ENCODE measurements at regions not wholly inside any gene's neighbourhood (a gene's known extent, or its start where the extent isn't known, plus 50 kb on each side); places are given as distances from the start of the nearest gene placed in this dataset.

- no peak for DNase-seq (ENCODE audit: low spot score)
Observed at GRCh38 chr15:93709708-93710107, 521.7 kb upstream of the MCTP2 start.

- DNase-seq (ENCODE audit: low spot score), result no peak
Observed at GRCh38 chr15:93708724-93709445, 522.5 kb upstream of the MCTP2 start.

DNA sequence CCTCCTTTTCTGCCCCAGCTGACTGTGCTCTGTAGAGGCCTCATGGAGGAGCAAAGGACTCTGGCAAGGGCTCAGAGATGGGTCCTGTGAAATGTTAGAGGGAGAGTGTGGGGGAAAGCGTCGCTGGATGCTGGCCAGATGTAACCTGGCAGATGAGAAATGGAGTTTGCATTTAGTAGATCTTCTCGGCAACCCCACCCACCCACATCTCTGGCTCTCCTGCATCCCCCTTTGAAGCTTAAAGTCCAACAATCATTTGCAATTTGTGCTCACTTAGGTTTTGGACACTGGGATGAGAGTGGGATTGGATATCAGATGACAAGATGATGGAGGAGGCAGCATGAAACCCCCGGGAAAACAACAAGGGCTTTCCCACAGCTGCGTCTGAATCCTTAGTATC is 523.6 kb upstream of the MCTP2 start:
- DNase-seq (ENCODE audit: low spot score), result no peak

DNA sequence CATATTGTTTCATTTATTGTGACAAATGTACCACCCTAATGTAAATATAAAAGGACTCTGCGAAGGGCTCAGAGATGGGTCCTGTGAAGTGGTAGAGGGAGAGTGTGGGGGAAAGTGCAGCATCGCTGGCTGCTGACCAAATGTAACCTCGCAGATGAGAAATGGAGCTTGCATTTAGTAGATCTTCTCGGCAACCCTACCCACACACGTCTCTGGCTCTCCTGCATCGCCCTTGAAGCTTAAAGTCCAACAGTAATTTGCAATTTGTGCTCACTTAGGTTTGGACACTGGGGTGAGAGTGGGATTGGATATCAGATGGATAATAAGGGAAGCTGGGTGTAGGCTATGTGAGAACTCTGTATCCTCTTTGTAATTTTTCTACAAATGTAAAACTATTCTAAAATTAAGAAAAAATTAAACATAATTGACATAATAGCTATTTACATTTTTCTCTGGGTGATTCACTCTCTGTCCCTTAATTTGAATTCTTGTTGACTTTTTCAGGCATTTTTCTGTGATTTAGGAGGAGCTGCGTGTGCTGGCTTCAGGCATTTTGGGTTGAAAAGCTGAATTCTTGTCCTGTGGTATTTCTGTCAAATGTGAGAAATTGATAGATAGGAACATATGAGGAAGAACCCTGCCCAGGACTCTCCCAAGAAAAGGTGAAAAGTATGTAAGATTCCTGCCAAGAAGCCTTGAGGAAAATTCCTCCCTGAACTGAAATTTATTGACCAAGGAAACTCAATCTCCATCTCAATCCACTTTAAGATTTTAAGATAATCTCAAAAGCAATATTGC is 524.7 kb upstream of the MCTP2 start:
- no peak for DNase-seq (ENCODE audit: low spot score)

GRCh38 chr15:93705753-93706455 is 525.5 kb upstream of the MCTP2 start:
- no peak for DNase-seq (ENCODE audit: low spot score)

GRCh38 chr15:93703092-93703739 is 528.1 kb upstream of the MCTP2 start:
- DNase-seq (ENCODE audit: low spot score), result peak; percentile 8

GRCh38 chr15:93700051-93700450 is 531.3 kb upstream of the MCTP2 start:
- no peak for DNase-seq (ENCODE audit: low spot score)

DNA sequence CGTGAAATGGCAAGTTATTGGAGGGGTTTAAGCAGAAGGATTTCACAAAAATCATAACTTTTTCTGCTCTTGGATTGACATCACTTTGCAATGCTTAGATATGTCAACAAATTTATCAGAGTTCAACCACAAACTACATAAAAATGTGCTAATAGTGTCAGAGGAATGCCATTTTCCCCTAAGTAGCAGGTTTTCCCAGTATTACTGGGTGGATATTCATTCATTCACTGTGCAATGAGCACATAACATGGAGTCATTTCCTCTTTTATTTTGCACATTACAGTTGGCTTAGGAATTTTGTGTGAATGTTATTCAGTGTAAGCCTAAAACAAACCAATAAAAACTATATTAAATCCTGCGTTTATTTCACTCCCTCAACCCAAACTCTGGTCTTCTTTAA is 537.3 kb upstream of the MCTP2 start:
- DNase-seq (ENCODE audit: low spot score), result no peak

DNA sequence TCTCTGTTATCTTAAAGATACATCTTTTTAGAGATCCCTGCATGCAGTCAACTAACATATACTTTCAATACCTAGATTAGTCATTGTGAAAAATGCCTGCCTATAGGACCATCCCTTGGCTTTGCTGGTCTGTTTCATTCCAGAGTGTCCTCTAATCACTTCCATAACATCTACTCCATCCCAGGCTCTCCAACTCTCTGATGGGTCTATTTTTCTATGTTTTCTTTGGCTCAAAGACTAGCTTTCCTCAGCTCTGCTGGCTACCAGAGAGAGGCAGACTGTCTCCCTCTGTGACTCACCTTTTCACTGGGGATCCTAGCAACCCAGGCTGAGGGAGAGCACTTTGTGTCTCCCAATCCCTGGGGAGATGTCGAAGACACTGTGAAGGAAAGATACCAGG is 547.7 kb upstream of the MCTP2 start:
- no peak for DNase-seq (ENCODE audit: low spot score)

- DNase-seq (ENCODE audit: low spot score), result no peak
Observed at GRCh38 chr15:93671387-93671943, 559.9 kb upstream of the MCTP2 start.

GRCh38 chr15:93670931-93671330 is 560.4 kb upstream of the MCTP2 start:
- DNase-seq (ENCODE audit: low spot score), result no peak

GRCh38 chr15:93664213-93664956 is 567.0 kb upstream of the MCTP2 start:
- no peak for DNase-seq (ENCODE audit: low spot score)

DNA sequence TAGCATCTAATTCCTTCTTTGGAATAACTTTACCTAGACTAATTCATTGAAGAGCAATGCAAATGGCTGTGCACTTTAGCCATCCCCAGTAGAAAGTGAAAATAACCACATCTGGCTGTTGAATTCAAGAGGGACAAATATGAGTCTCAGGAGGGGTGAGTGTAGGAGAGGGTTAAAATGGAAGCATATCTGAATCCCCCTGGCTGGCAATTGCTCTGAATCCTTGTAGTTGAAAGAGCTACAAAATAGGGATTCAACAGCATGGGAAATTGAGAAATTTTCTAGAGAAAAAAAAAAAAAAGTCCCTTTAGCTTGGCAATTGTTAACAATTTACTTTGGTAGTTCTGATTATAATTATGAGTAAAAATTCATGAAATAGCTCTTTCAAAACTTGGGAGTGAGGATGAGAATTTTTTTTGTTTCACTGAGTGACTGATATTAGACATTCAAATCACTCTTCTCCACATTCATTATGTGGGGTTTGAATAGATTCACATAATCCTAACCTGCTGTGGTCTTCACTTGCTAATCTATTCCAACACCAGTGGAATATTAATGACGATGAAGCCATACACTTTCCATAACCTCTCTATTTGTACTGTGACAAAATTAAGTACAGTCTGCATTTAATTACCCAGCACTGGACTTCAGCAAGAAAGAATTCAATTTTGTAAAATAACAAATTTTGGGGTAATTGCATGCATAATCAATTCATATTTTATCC is 569.0 kb upstream of the MCTP2 start:
- no peak for DNase-seq (ENCODE audit: low spot score)

- DNase-seq (ENCODE audit: low spot score), result no peak
Observed at GRCh38 chr15:93658026-93658816, 569.2 kb upstream of the RGMA start.

- no peak for DNase-seq (ENCODE audit: low spot score)
Observed at GRCh38 chr15:93656041-93656440, 567.0 kb upstream of the RGMA start.

DNA sequence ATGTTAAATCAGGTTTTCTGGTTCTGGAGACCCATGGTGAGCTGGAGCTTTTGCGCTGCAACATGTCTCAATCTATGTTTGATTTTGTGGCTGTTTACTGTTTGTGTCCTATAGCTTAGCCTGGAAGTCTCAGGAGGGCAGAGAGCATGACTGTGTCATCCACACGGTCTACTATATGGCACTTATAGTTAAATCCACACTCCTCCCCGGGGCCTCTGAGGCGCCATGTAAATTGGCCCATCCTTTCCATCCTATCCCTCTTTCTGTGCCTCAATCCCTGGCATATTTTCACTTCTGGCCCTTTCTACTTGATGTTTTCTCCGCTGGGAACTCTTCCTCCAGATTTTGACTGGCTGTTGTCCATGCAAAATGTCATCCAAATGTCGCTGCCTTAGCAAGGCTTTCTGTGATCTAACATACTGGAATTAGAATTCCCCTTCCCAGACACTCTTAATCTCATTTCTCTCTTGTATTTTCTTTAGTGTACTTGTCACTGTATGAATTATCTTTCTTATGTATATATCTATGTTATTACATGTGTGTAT is 560.8 kb upstream of the RGMA start:
- no peak for DNase-seq (ENCODE audit: low spot score)

- no peak for DNase-seq (ENCODE audit: low spot score)
Observed at GRCh38 chr15:93646193-93646592, 557.2 kb upstream of the RGMA start.

DNA sequence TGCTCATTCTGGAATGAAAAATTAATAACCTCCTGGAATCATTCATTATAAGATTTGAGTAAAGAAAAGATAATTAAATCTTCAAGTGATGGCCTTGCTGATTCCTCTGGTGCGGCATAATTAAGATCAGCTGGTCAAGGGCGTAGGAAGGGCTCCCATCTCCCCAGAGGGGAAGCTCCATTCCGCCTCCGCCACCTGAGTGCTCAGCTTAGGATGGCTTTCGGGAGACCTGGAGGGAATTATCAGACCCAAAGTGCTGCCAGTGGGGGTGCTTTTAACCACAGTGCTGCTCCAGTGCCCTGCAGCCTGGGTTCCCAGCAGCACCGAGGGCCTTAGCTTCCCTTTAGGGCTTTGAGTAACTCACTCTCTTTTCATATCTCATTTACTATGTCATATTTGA is 556.6 kb upstream of the RGMA start:
- no peak for DNase-seq (ENCODE audit: low spot score)

GRCh38 chr15:93644595-93644994 is 555.6 kb upstream of the RGMA start:
- no peak for DNase-seq (ENCODE audit: low spot score)
